ENCODE measurements at regions not wholly inside any gene's neighbourhood (a gene's known extent, or its start where the extent isn't known, plus 50 kb on each side); places are given as distances from the start of the nearest gene placed in this dataset.

DNA sequence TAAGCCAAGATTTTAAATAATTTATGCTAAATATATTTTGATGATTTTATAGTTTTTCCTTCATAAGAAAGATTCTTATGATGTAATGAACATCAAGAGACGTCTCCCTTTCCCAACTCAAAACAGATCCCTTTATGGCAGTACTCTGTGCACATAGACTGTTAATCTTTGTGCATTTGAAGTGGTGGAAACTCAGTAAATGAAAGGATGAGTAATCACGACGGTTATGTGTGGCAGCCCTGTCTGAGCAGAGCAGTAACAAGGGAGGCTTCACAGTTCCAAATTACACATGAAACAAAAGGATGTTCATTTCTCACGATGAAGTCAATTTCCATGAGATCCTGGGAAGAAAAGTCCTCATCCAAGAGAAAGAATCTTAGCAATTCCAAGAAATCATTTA, 498.1 kb downstream of the KLF5 start:
- TF ChIP-seq CTCF (IDR thresholded peaks at IDR 0.05) (no peak), POLR2AphosphoS5 (IDR thresholded peaks at IDR 0.05; ENCODE audit: low read depth, low read length) (no peak), SIN3A (IDR thresholded peaks at IDR 0.05; ENCODE audit: borderline replicate concordance, insufficient read depth, low read depth, low read length) (no peak), TCF7L2 (IDR thresholded peaks at IDR 0.05; ENCODE audit: low read depth, low read length) (no peak)
- TF ChIP-seq, protein P1, sequence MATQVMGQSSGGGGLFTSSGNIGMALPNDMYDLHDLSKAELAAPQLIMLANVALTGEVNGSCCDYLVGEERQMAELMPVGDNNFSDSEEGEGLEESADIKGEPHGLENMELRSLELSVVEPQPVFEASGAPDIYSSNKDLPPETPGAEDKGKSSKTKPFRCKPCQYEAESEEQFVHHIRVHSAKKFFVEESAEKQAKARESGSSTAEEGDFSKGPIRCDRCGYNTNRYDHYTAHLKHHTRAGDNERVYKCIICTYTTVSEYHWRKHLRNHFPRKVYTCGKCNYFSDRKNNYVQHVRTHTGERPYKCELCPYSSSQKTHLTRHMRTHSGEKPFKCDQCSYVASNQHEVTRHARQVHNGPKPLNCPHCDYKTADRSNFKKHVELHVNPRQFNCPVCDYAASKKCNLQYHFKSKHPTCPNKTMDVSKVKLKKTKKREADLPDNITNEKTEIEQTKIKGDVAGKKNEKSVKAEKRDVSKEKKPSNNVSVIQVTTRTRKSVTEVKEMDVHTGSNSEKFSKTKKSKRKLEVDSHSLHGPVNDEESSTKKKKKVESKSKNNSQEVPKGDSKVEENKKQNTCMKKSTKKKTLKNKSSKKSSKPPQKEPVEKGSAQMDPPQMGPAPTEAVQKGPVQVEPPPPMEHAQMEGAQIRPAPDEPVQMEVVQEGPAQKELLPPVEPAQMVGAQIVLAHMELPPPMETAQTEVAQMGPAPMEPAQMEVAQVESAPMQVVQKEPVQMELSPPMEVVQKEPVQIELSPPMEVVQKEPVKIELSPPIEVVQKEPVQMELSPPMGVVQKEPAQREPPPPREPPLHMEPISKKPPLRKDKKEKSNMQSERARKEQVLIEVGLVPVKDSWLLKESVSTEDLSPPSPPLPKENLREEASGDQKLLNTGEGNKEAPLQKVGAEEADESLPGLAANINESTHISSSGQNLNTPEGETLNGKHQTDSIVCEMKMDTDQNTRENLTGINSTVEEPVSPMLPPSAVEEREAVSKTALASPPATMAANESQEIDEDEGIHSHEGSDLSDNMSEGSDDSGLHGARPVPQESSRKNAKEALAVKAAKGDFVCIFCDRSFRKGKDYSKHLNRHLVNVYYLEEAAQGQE (IDR thresholded peaks at IDR 0.05; ENCODE audit: insufficient read depth in 1 of 2, low read depth in 2 of 2, low read length in 1 of 2): no peak
